ENCODE measurements at regions not wholly inside any gene's neighbourhood (a gene's known extent, or its start where the extent isn't known, plus 50 kb on each side); places are given as distances from the start of the nearest gene placed in this dataset.
A peak's percentile ranks its signal among the peaks of the same experiment; 100 is the strongest.
"Not testable (repeated sequence)": the region's sequence is repeated elsewhere in the genome, so short reads cannot be mapped to it uniquely, and the experiment has no call there.

DNA sequence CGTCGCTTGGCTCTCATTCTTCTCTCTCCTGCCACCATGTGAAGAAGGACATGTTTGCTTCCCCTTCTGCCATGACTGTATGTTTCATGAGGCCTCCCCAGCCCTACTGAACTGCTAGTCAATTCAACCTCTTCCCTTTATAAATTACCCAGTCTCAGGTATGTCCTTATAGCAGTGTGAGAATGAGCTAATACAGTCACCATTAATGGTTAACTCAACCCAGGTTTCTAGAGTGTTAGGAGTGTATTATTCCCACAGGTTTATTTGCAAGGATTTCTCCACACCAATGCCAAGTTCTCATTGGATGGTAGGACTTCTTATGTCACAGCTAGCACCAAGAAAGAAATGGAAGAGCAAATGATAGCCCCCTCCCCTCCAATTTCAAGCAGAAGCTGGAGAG, 71.9 kb downstream of the DYNAP start:
- no peak for DNase-seq
- intact Hi-C loops (cut with DNase I): no loop called here

- intact Hi-C loops (cut with DNase I): loop anchor here (10.0 kb wide), 1 partner anchor 225 kb away; no protein-coding TSS in a partner anchor
- not testable (repeated sequence) for DNase-seq
These were observed 78.7 kb downstream of the DYNAP start for GRCh38 chr18:54669701-54670100.

GRCh38 chr18:54671291-54671881, 80.3 kb downstream of the DYNAP start:
- intact Hi-C loops (cut with DNase I): loop anchor here (10.0 kb wide), 1 partner anchor 227 kb away; no protein-coding TSS in a partner anchor
- peak in 2 of 42 donors; percentile 6 to 51 for DNase-seq

- no peak for DNase-seq
- intact Hi-C loops (cut with DNase I): loop anchor here (10.0 kb wide), 1 partner anchor 227 kb away; no protein-coding TSS in a partner anchor
These were observed 81.1 kb downstream of the DYNAP start for GRCh38 chr18:54672109-54672508.

DNA sequence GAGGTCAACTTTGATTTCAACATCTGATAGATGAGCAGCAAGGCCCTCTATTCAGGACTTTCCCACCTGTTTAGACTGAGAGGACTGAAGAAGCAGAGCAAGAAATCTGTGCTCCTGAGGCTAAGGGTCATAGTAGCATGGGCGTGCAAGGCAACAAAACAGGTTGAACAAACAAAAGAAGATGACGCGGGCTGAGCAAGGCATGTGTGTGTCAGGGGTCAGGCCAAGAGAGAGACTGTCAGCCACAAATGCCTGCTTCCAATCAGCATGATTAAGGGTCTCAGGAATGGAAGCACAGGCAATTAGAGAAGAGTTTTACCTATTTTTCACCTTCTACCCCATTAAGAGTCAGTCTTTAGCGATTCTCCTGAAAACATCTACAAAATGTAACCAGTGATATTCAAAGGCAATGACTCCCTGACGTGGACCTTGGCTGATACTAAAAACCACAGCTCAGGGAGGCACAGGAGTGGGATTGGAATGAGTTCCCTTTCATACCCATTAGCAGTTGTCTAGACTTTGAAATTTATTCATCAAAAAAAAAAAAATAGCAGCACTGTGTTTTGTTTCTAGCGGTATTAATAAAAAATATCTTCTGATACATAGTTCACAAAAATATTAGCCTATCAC, 81.9 kb downstream of the DYNAP start:
- intact Hi-C loops (cut with DNase I): loop anchor here (10.0 kb wide), 1 partner anchor 228 kb away; no protein-coding TSS in a partner anchor
- no peak for DNase-seq

DNA sequence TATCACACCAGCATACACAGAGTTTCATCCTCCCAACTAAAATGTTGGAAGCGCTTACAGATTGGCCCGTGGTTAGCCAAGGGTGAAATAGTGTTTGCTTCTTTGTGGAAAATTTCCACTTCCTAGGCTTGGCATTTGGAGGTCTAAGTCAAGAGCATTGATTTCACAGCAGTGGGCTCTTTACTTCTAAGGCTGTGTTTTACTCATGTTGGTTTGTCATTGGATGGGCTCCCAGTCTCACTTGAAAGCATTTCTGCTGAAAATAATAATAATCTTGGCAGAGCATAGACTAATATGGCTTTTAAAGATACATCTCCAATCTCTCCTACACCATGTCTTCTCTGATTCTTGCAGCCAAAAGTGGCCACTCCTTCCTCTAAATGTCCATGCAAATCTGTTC, 82.9 kb downstream of the DYNAP start:
- DNase-seq: no peak

DNA sequence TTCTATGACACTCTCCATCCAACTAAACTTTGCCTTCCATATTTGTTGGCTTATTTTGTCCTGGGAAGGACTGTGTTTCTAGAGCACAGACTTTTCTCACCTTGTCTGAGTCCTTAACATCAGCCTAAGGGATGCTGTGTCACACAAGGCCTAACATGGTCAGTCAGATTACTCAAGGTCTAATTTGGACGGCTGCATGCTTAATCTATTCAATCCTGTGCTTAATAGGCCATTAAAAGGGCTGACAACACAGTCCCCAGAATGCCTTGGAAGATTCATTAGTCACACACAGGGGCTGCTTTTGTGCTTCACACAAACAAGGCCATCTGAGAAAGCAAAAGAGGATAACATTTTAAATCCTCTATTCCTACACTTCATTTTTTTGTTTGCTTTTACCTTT, 84.0 kb downstream of the DYNAP start:
- intact Hi-C loops (cut with DNase I): loop anchor here (10.0 kb wide), 1 partner anchor 230 kb away; no protein-coding TSS in a partner anchor
- DNase-seq: no peak

More for the DNA sequence above, 82.9 kb downstream of the DYNAP start:
- intact Hi-C loops (cut with DNase I): loop anchor here (10.0 kb wide), 1 partner anchor 229 kb away; no protein-coding TSS in a partner anchor

DNA sequence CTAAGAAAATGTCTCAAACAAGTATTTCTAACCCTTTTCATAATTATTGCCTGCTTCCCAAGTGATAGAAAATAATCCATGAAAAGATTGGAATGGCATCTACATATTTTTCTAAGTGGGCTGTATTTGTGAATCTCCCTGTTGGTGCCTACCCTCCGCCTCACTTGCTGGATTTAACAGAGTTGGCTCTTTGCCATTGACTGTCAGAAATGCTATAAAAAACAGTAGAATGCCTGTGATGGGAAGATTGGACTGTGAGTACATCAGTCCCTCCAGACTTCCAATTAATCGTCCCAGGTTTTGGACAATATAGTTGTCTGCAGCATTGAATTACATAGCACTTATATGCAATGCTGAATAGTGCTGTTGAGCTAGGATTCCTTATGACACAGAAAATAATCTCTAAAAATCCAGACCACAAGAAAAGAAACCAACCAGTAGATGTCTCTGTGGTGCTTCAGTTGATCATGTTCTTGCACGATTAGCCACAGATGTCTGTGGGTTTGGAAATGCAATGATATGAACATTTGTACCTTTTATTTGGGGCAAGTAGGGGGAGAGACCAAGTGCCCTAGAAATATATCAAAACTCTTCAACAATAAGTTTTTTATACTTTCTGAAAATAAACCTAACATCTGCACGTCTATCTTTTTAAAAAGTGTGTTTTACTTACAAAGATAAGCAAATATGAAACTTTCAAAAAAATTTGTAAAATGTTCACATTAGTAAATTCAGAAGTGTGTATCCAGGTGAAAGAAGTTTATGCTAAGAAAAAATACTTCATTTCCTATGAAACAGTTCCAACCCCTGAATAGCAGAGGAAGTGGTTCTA, 88.5 kb downstream of the DYNAP start:
- peak in 9 of 42 donors; percentile 8 to 55 (median 22) for DNase-seq
- intact Hi-C loops (cut with DNase I): loop anchor here (5.0 to 10.0 kb wide), 2 partner anchors 235 to 298 kb away; no protein-coding TSS in a partner anchor

GRCh38 chr18:54684784-54685183, 93.7 kb downstream of the DYNAP start:
- DNase-seq: no peak
- intact Hi-C loops (cut with DNase I): loop anchor here (5.0 kb wide), 1 partner anchor 293 kb away; no protein-coding TSS in a partner anchor

GRCh38 chr18:54689319-54689718, 98.3 kb downstream of the DYNAP start:
- no peak for DNase-seq

DNA sequence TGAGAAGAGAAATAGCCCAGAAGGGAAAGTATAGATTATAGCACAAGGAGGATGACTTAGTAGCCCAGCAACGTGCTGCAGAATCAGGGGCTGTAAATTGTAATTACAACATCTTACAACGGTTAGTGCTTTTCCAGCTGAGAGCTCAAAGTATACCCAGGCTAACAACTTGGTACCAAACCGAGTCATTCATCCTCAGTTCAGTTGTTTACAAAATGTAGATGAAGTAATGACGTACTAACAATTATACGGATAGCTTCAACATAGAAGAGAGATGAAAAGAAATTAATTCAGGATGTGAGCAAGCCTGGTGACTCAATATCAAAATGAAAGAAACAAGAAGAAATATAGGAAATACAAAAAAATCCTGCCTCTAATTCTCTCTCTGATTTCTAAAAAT, 99.2 kb downstream of the DYNAP start:
- no peak for DNase-seq
- intact Hi-C loops (cut with DNase I): no loop called here

More at GRCh38 chr18:54689319-54689718, 98.3 kb downstream of the DYNAP start:
- intact Hi-C loops (cut with DNase I): no loop called here

- no peak for DNase-seq
- intact Hi-C loops (cut with DNase I): no loop called here
These were observed 101.4 kb downstream of the DYNAP start for GRCh38 chr18:54692463-54692862.

DNA sequence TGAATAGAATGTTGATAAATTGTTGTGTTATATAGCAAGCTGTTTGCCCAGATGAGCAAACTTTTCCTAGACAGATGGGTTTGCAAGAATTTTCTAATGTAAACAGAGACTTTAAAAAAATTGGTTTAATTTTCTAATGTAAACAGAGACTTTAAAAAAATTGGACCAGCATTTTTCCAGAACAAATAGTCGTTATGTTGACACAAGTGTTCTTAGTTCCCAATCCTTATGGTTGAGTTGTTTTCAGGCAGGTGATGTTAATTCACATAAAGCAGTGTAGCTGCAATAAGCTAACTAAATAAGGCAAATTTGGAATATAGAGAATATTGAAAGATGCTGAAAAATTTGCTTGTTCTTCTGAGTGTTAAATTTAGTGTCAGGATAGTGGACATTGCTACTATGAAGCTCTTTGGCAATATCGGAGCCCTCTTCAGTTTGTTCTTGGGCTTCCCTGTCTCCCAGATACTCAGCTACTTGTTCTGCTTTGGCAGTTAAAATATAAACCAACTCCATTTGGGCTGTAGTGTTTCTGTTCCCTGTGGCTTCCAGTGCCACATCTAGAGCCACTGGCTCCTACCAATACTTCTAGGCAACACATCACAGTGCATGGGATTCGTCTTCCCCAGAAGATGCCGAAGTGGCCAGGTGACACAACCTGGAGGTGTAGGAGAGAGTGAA, 105.7 kb downstream of the DYNAP start:
- DNase-seq: no peak
- intact Hi-C loops (cut with DNase I): no loop called here

- intact Hi-C loops (cut with DNase I): no loop called here
- DNase-seq: no peak
These were observed 109.5 kb downstream of the DYNAP start for GRCh38 chr18:54700580-54700979.

DNA sequence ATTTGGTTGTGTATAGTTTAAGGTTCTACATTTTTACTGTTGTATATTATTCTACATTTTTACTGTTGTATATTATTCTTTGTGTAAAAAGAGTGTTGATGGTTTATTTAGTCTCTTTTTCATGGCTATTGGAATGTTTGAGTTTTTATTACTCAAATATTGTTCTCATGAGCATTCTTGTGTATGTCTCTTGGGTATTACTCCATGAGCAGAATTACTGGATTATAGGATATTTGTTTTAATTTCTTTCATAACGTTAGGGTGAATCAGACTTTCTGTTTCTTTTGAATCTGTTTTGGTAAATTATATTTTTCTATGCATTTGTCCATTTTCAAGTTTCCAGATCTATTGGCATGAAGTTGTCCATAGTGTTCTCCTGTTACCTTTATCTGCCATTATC, 111.6 kb downstream of the DYNAP start:
- intact Hi-C loops (cut with DNase I): no loop called here
- DNase-seq: no peak

- DNase-seq: no peak
- intact Hi-C loops (cut with DNase I): no loop called here
These were observed 118.0 kb upstream of the RAB27B start for GRCh38 chr18:54710074-54710899.

GRCh38 chr18:54710900-54711281, 117.4 kb upstream of the RAB27B start:
- no peak for DNase-seq
- intact Hi-C loops (cut with DNase I): no loop called here

DNA sequence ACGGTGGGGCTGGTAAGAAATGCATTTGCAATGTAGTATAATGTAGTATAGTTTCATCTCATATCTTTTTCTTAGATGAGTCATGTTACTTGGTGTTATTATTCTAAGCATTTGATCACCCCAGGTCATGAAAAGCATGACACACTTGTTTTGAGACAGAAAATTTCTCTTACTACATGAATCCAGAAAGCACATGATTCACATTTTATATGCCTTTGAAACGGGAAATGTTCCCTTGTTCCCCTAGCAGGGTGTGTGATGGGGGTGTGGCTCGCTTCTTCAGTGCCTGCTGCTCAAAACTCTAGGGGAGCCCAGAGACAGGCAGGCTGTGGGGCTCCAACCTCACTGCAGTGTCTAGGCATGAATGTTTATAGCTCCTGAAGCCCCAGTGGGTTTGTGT, 116.0 kb upstream of the RAB27B start:
- intact Hi-C loops (cut with DNase I): no loop called here

More for the DNA sequence above, 116.0 kb upstream of the RAB27B start:
- DNase-seq: peak in 30 of 42 donors; percentile 5 to 70 (median 38)
